ENCODE measurements at regions not wholly inside any gene's neighbourhood (a gene's known extent, or its start where the extent isn't known, plus 50 kb on each side); places are given as distances from the start of the nearest gene placed in this dataset.

DNA sequence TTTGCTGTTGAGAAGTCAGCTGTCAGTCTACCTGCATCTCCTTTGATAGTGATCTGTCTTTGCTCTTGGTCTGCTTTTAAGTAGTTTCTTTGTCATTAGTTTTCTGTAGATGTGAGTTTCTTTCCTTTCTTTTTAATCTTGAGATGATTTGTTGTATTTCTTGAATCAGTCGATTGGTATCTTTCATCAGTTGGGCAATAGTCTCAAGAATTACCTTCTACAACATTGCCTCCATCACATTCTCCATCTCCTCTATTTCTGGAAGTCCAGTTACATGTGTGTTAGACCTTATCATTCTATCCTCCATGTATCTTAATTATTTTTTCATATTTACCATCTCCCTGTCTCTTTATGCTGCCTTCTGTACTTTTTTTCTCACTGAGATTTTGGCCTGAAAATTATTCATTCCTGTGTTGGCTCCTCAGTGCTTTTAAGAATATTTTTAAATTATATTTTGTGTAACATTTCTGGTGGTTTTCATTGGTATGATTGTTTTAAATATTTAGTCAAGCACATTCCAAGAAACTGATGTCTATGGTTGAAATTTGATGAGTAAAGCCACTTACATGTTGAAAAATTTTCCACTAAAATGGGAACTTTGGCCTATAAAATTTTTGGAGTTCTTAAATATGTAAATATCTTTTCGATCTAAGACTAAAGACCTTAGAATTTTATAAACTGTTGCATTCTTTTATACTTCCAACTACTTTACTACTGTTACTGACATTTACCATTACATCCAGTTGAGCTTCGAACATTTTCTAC lies 239.5 kb upstream of the MGAT5 start:
- Histone ChIP-seq H3K79me2 (ENCODE audit: insufficient read depth, low read length) (no peaks in the 10 kb centered on the region), H3K4me1 (ENCODE audit: insufficient read depth, low read length) (no peaks in the 10 kb centered on the region), H4K20me1 (ENCODE audit: insufficient read depth, low read length) (no peaks in the 10 kb centered on the region), H3K27me3 (ENCODE audit: insufficient read depth, low read length) (no peaks in the 10 kb centered on the region), H2AFZ (ENCODE audit: low read length) (no peak overlapping the region), H3K36me3 (ENCODE audit: insufficient read depth, low read length) (no peaks in the 10 kb centered on the region), H3K9me3 (ENCODE audit: low read depth, low read length) (no peaks in the 10 kb centered on the region), H3K4me2 (ENCODE audit: insufficient read depth, low read length) (no peak overlapping the region), H3K4me3 (ENCODE audit: insufficient read depth, low read length) (no peak overlapping the region), H3K27ac (ENCODE audit: low read depth, low read length) (no peak overlapping the region)
- TF ChIP-seq, protein P1, sequence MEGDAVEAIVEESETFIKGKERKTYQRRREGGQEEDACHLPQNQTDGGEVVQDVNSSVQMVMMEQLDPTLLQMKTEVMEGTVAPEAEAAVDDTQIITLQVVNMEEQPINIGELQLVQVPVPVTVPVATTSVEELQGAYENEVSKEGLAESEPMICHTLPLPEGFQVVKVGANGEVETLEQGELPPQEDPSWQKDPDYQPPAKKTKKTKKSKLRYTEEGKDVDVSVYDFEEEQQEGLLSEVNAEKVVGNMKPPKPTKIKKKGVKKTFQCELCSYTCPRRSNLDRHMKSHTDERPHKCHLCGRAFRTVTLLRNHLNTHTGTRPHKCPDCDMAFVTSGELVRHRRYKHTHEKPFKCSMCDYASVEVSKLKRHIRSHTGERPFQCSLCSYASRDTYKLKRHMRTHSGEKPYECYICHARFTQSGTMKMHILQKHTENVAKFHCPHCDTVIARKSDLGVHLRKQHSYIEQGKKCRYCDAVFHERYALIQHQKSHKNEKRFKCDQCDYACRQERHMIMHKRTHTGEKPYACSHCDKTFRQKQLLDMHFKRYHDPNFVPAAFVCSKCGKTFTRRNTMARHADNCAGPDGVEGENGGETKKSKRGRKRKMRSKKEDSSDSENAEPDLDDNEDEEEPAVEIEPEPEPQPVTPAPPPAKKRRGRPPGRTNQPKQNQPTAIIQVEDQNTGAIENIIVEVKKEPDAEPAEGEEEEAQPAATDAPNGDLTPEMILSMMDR (IDR thresholded peaks at IDR 0.05; ENCODE audit: extremely low read depth, low read depth, low read length), result no peak
- no peak for DNase-seq (ENCODE audit: insufficient read length, low spot score, missing footprints)

DNA sequence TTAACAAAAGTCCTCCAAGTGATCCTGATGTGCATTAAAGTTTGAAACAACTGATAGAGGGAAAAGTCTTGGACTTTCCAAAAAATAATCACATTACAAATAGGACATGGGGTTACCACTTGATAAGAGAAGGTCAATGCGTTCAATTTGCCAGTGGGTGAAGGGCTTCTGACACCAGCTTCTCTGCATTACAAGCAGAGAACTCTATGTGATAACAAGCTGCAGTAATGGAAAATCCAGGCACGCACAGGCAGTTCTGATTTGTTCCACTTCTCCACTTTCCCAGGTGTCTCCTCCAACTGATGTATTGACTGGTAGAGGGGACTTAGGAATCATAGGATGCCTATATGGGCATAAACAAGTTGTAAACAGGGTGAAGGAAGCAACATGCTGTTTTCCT lies 234.0 kb upstream of the MGAT5 start:
- no peaks in the 10 kb centered on the region for H3K4me1 ChIP-seq (ENCODE audit: insufficient read depth, low read length)
- H3K4me2 ChIP-seq (ENCODE audit: insufficient read depth, low read length), result no peak overlapping the region
- no peak overlapping the region for H3K27ac ChIP-seq (ENCODE audit: low read depth, low read length)
- H4K20me1 ChIP-seq (ENCODE audit: insufficient read depth, low read length), result no peaks in the 10 kb centered on the region
- no peaks in the 10 kb centered on the region for H3K9me3 ChIP-seq (ENCODE audit: low read depth, low read length)
- H3K27me3 ChIP-seq (ENCODE audit: insufficient read depth, low read length), result no peaks in the 10 kb centered on the region
- H3K79me2 ChIP-seq (ENCODE audit: insufficient read depth, low read length), result no peaks in the 10 kb centered on the region
- H3K4me3 ChIP-seq (ENCODE audit: insufficient read depth, low read length), result no peak overlapping the region
- no peak for DNase-seq (ENCODE audit: insufficient read length, low spot score, missing footprints)
- no peaks in the 10 kb centered on the region for H3K36me3 ChIP-seq (ENCODE audit: insufficient read depth, low read length)
- TF ChIP-seq, protein P1 (IDR thresholded peaks at IDR 0.05; ENCODE audit: extremely low read depth, low read depth, low read length), result no peak
- no peak overlapping the region for H2AFZ ChIP-seq (ENCODE audit: low read length)

DNA sequence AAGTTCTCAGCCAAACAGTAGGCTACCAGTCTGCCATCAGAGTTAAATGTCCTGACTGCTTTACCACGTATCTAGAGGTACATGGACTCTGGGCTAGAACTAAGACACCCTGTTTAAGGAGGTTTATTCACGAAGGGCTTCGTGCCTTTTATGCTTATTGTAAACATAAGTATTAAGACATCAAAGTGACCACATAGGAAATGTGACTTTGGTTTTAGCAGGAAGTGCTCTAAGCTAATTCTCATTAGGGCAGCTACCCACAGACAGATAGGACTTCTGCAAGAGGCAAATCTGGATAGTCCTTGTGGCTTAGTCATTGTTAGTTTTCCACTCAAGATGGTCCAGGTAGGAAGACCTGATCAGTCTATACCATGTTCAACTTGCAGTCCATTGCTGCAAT lies 233.3 kb upstream of the MGAT5 start:
- Histone ChIP-seq H3K36me3 (ENCODE audit: insufficient read depth, low read length) (no peaks in the 10 kb centered on the region), H3K79me2 (ENCODE audit: insufficient read depth, low read length) (no peaks in the 10 kb centered on the region), H3K4me2 (ENCODE audit: insufficient read depth, low read length) (no peak overlapping the region), H3K4me1 (ENCODE audit: insufficient read depth, low read length) (no peaks in the 10 kb centered on the region), H3K27ac (ENCODE audit: low read depth, low read length) (no peak overlapping the region), H3K9me3 (ENCODE audit: low read depth, low read length) (no peaks in the 10 kb centered on the region), H3K4me3 (ENCODE audit: insufficient read depth, low read length) (no peak overlapping the region), H3K27me3 (ENCODE audit: insufficient read depth, low read length) (no peaks in the 10 kb centered on the region), H4K20me1 (ENCODE audit: insufficient read depth, low read length) (no peaks in the 10 kb centered on the region), H2AFZ (ENCODE audit: low read length) (no peak overlapping the region)
- DNase-seq (ENCODE audit: insufficient read length, low spot score, missing footprints), result no peak
- TF ChIP-seq, protein P1 (IDR thresholded peaks at IDR 0.05; ENCODE audit: extremely low read depth, low read depth, low read length), result no peak

DNA sequence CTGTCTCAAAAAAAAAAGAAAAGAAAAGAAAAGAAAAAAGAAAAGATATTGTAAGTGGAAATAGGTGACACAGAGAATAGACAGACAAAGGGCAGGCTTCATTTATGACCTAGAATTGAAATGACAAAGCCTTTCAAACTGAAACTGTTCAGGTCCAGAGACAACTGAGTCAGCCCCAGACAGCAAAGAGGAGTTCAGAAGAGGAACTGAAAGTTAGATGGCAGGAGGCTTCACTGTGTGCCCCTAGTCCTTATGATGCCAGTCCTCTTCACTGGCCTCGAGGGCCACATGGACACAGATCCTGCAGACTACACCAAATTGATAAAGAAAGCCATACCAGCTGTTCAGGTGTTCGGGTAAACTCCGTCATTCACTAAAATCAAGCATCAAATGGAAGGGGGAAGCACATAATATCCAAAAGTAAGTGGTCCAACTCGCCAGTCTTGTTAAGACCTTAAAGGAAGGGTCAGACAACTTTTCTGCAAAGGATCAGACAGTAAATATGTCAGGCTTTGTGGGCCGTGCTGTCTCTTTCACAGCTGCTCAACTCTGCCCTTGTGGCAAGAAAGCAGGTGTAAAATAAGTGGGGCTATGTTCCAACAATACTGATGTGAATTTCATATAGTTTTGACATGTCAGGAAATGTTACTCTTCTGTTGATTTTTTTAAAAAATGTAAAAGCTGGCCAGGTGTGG lies 231.9 kb upstream of the MGAT5 start:
- Histone ChIP-seq H2AFZ (ENCODE audit: low read length) (no peak overlapping the region), H3K27me3 (ENCODE audit: insufficient read depth, low read length) (peaks cover under 1% of the 10 kb centered on the region), H3K4me3 (ENCODE audit: insufficient read depth, low read length) (no peak overlapping the region), H4K20me1 (ENCODE audit: insufficient read depth, low read length) (no peaks in the 10 kb centered on the region), H3K36me3 (ENCODE audit: insufficient read depth, low read length) (no peaks in the 10 kb centered on the region), H3K4me2 (ENCODE audit: insufficient read depth, low read length) (no peak overlapping the region), H3K9me3 (ENCODE audit: low read depth, low read length) (no peaks in the 10 kb centered on the region), H3K79me2 (ENCODE audit: insufficient read depth, low read length) (no peaks in the 10 kb centered on the region), H3K4me1 (ENCODE audit: insufficient read depth, low read length) (no peaks in the 10 kb centered on the region), H3K27ac (ENCODE audit: low read depth, low read length) (no peak overlapping the region)
- no peak for DNase-seq (ENCODE audit: insufficient read length, low spot score, missing footprints)
- TF ChIP-seq, protein P1 (IDR thresholded peaks at IDR 0.05; ENCODE audit: extremely low read depth, low read depth, low read length), result no peak
